Stomach (tissue), 8 donors: ENCODE measurements at regions not wholly inside any gene's neighbourhood (a gene's known extent, or its start where the extent isn't known, plus 50 kb on each side); places are given as distances from the start of the nearest gene placed in this dataset.
A peak's percentile ranks its signal among the peaks of the same experiment; 100 is the strongest.

ENCODE experiments used
- DNase-seq, 2 donors: peaks; one replicate each; pipeline versions ENCODE4 v3.0.0 to v3.0.0-alpha.2; 2013 to 2019
- H3K27ac ChIP-seq, 5 donors: fragments of 200-600 bp in 4 of 5; sonication (generic) in 4 of 5; one replicate each; pipeline ENCODE4 v1.5.1; 2013 to 2019; ENCODE audit warnings: mild to moderate bottlenecking in 1 of 5, moderate library complexity in 1 of 5
- H3K27me3 ChIP-seq, 3 donors: fragments of 200-600 bp; sonication (generic); one replicate each; pipeline ENCODE4 v1.5.1; 2017 to 2019; ENCODE audit warnings: mixed run types in 1 of 3
- H3K36me3 ChIP-seq, 4 donors: fragments of 200-600 bp; sonication (generic); 1 replicate in 3 of 4; 2 replicates in 1 of 4; pipeline ENCODE4 v1.5.1; 2016 to 2019
- H3K4me1 ChIP-seq, 4 donors: fragments of 200-600 bp; sonication (generic); one replicate each; pipeline ENCODE4 v1.5.1; 2016 to 2019
- H3K4me3 ChIP-seq, 4 donors: fragments of 200-600 bp; sonication (generic) in 3 of 4; one replicate each; pipeline ENCODE4 v1.5.1; 2016 to 2019; ENCODE audit warnings: mild to moderate bottlenecking in 1 of 4
- H3K9me3 ChIP-seq, 4 donors: fragments of 200-600 bp; sonication (generic); one replicate each; pipeline ENCODE4 v1.5.1; 2016 to 2019
- CTCF ChIP-seq, 7 experiments: fragments of 450-650 bp in 4 of 7; fragments of 200-600 bp in 3 of 7; sonication (generic) in 3 of 7; IDR thresholded peaks; one replicate each; pipeline ENCODE4 v1.5.1; 2016 to 2019; ENCODE audit warnings: antibody characterized with exemption in 7 of 7, control low read depth in 2 of 7, mild to moderate bottlenecking in 1 of 7
- EP300 ChIP-seq: sonication (generic); formaldehyde crosslinking; IDR thresholded peaks from one replicate; pipeline ENCODE4 v1.6.1; 2017; ENCODE audit warnings: antibody characterized with exemption
- POLR2A ChIP-seq, 4 donors: fragments of 450-650 bp; IDR thresholded peaks; one replicate each; pipeline ENCODE4 v1.6.1; 2016; ENCODE audit warnings: antibody characterized with exemption in 4 of 4, control low read depth in 2 of 4, mild to moderate bottlenecking in 1 of 4, moderate library complexity in 1 of 4
- POLR2AphosphoS5 ChIP-seq, 3 donors: sonication (generic); formaldehyde crosslinking; IDR thresholded peaks; one replicate each; pipeline ENCODE4 v1.6.1; 2016; ENCODE audit warnings: antibody characterized with exemption in 3 of 3
- WGBS, 5 donors: extraction: QIAGEN DNeasy Blood & Tissue Kit in 3 of 5; methylation state at CpG; one replicate each; pipeline versions ENCODE4 v1.1.5 to v1.1.7; 2013 to 2018; 5-methylcytosine and 5-hydroxymethylcytosine counted together
- intact Hi-C: fragments of 100-400 bp; cut with DNase I; formaldehyde crosslinking; loops from one replicate; pipeline ENCODE4 v1.15.1; 2023; ENCODE audit warnings: low total_unique reads
- donor health status: healthy with polysubstance abuse.
- donor health status: Bipolar disorder and iron deficiency.
- donor health status: healthy.

GRCh38 chr1:29983321-29983720, 740.1 kb downstream of the MATN1 start:
- no peak overlapping the region for H3K27ac ChIP-seq
- 81 to 91% (median 88%) methylated on average over 7 of the region's 7 CpGs for WGBS, 5 donors
- no peak overlapping the region for H3K4me3 ChIP-seq
- TF ChIP-seq POLR2A (IDR thresholded peaks at IDR 0.05) (no peak), CTCF (IDR thresholded peaks at IDR 0.05) (no peak)
- H3K36me3 ChIP-seq = no peaks in the 10 kb centered on the region
- H3K4me1 ChIP-seq = peaks cover 0 to 10% (median 1%) of the 10 kb centered on the region in 4 donors
- H3K9me3 ChIP-seq = no peaks in the 10 kb centered on the region
- no peak for DNase-seq
- peaks cover 0 to 20% (median 0%) of the 10 kb centered on the region in 3 donors for H3K27me3 ChIP-seq
- intact Hi-C loops = no loop called here

GRCh38 chr1:29981586-29982239, 741.7 kb downstream of the MATN1 start:
- DNase-seq = no peak
- TF ChIP-seq POLR2AphosphoS5 (IDR thresholded peaks at IDR 0.05) = no peak
- TF ChIP-seq EP300 = no peak
- TF ChIP-seq POLR2A (IDR thresholded peaks at IDR 0.05) = no peak
- TF ChIP-seq CTCF (IDR thresholded peaks at IDR 0.05) = no peak
- WGBS, 5 donors = 73 to 93% (median 88%) methylated on average over 5 of the region's 5 CpGs
- no peak overlapping the region for H3K27ac ChIP-seq
- intact Hi-C loops = no loop called here
- H3K4me1 ChIP-seq = peaks cover 0 to 10% (median 1%) of the 10 kb centered on the region in 4 donors
- peaks cover 0 to 20% (median 0%) of the 10 kb centered on the region in 3 donors for H3K27me3 ChIP-seq
- H3K4me3 ChIP-seq = no peak overlapping the region
- H3K36me3 ChIP-seq = no peaks in the 10 kb centered on the region
- no peaks in the 10 kb centered on the region for H3K9me3 ChIP-seq

GRCh38 chr1:29977550-29977949, 741.2 kb downstream of the PTPRU start:
- Histone ChIP-seq H3K4me1 (no peaks in the 10 kb centered on the region), H3K4me3 (no peak overlapping the region), H3K36me3 (no peaks in the 10 kb centered on the region), H3K27me3 (peaks cover 0 to 17% (median 0%) of the 10 kb centered on the region in 3 donors), H3K27ac (no peak overlapping the region), H3K9me3 (no peaks in the 10 kb centered on the region)
- no peak for DNase-seq
- intact Hi-C loops = no loop called here
- no peak for TF ChIP-seq EP300
- 57 to 72% (median 68%) methylated on average over 4 of the region's 4 CpGs for WGBS, 5 donors

GRCh38 chr1:29975036-29975694, 738.8 kb downstream of the PTPRU start:
- no peak overlapping the region for H3K27ac ChIP-seq
- WGBS, 5 donors = 22 to 34% (median 32%) methylated on average over 7 of the region's 7 CpGs
- TF ChIP-seq EP300 = no peak
- no peak for TF ChIP-seq POLR2A (IDR thresholded peaks at IDR 0.05)
- no peak for TF ChIP-seq POLR2AphosphoS5 (IDR thresholded peaks at IDR 0.05)
- TF ChIP-seq CTCF (IDR thresholded peaks at IDR 0.05) = no peak
- no peaks in the 10 kb centered on the region for H3K4me1 ChIP-seq
- H3K27me3 ChIP-seq = peaks cover 0 to 26% (median 0%) of the 10 kb centered on the region in 3 donors
- intact Hi-C loops = no loop called here
- no peaks in the 10 kb centered on the region for H3K36me3 ChIP-seq
- H3K4me3 ChIP-seq = no peak overlapping the region
- no peaks in the 10 kb centered on the region for H3K9me3 ChIP-seq
- DNase-seq = peak in 1 of 2 donors; percentile 64

GRCh38 chr1:29974316-29974724, 738.0 kb downstream of the PTPRU start:
- no peaks in the 10 kb centered on the region for H3K4me1 ChIP-seq
- H3K36me3 ChIP-seq = no peaks in the 10 kb centered on the region
- no peak for TF ChIP-seq POLR2A (IDR thresholded peaks at IDR 0.05)
- TF ChIP-seq POLR2AphosphoS5 (IDR thresholded peaks at IDR 0.05) = no peak
- TF ChIP-seq CTCF (IDR thresholded peaks at IDR 0.05) = no peak
- no peak for TF ChIP-seq EP300
- no peak overlapping the region for H3K27ac ChIP-seq
- peaks cover 0 to 35% (median 0%) of the 10 kb centered on the region in 3 donors for H3K27me3 ChIP-seq
- peak in 1 of 2 donors; percentile 15 for DNase-seq
- H3K9me3 ChIP-seq = peaks cover 0 to 4% (median 0%) of the 10 kb centered on the region in 4 donors
- 20 to 32% (median 30%) methylated on average over 1 of the region's 1 CpG for WGBS, 5 donors
- intact Hi-C loops = no loop called here
- H3K4me3 ChIP-seq = no peak overlapping the region
